ENCODE measurements at regions not wholly inside any gene's neighbourhood (a gene's known extent, or its start where the extent isn't known, plus 50 kb on each side); places are given as distances from the start of the nearest gene placed in this dataset.
A peak's percentile ranks its signal among the peaks of the same experiment; 100 is the strongest.
"Not testable (repeated sequence)": the region's sequence is repeated elsewhere in the genome, so short reads cannot be mapped to it uniquely, and the experiment has no call there.

DNA sequence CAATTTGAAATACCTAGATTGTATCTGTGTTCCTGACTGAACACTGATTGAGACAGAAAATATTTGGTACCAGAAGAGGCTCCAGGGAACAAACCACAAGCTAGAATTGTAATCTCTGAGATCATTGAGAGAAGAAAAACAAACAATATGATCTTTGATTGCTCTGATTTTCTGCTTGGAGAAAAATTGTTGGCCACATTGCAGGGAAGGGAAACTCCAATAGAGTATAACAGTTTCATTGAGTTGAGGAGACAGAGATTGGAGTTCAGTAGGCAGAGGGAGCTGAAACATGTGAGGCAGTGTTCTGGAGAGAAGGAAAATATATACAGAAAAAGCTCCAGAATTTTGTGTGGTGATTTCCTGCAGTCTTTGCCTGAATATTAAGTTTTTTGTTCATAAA, 158.2 kb downstream of the C4orf33 start:
- Histone ChIP-seq H3K9ac (ENCODE audit: low read length) (no peak overlapping the region), H3K36me3 (ENCODE audit: control insufficient read depth, insufficient read depth, low read length, severe bottlenecking) (no peaks in the 10 kb centered on the region), H3K27me3 (replicated peaks; ENCODE audit: control insufficient read depth, insufficient read depth, low read length) (no peaks in the 10 kb centered on the region), H3K4me3 (ENCODE audit: low read length) (no peak overlapping the region), H3K9me3 (ENCODE audit: control insufficient read depth, low read length) (peaks cover 3% of the 10 kb centered on the region), H3K4me1 (ENCODE audit: control insufficient read depth, insufficient read depth, low read length) (no peaks in the 10 kb centered on the region)
- peak; percentile 65 for DNase-seq (ENCODE audit: low read depth)

DNA sequence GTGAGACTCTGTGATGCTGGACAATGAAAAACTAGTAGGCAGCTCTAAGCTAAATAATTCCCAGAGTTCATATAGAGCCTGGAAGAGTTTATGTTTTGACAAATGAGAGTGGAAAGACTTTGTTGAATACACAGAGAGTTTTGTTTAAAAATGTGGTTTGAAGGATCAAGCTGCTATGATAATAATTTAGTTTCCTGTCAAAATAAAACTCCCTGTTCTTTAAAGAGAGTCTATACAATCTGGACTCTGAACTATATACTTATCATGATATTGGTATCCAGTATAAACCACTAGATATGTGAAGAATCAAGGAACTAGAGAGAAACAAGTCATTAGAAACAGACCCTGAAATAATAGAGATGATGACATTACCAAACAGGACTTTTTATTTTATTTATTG, 158.6 kb downstream of the C4orf33 start:
- no peaks in the 10 kb centered on the region for H3K27me3 ChIP-seq (replicated peaks; ENCODE audit: control insufficient read depth, insufficient read depth, low read length)
- no peaks in the 10 kb centered on the region for H3K9me3 ChIP-seq (ENCODE audit: control insufficient read depth, low read length)
- no peak overlapping the region for H3K9ac ChIP-seq (ENCODE audit: low read length)
- H3K36me3 ChIP-seq (ENCODE audit: control insufficient read depth, insufficient read depth, low read length, severe bottlenecking), result no peaks in the 10 kb centered on the region
- H3K4me3 ChIP-seq (ENCODE audit: low read length), result no peak overlapping the region
- DNase-seq (ENCODE audit: low read depth), result peak; percentile 47
- no peaks in the 10 kb centered on the region for H3K4me1 ChIP-seq (ENCODE audit: control insufficient read depth, insufficient read depth, low read length)

DNA sequence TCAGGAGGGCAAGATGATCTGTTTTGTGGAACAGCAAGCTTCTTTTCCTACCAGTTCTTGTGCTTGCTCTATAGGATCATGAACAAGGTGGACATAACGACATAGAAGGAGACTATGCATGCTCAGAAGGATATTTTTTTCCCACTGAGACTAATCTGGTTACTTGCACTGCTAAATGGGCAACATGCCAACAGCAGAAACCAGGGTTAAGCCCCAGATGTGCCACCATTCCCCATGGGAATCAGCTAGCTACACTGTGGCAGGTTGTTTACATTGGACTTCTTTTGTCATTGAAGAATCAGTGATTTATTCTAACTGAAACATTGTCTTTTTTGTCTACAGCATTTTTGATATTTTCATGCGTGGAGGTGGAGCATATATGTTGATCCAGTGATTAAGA, 165.6 kb downstream of the C4orf33 start:
- H3K4me3 ChIP-seq (ENCODE audit: low read length), result no peak overlapping the region
- no peaks in the 10 kb centered on the region for H3K36me3 ChIP-seq (ENCODE audit: control insufficient read depth, insufficient read depth, low read length, severe bottlenecking)
- no peak for DNase-seq (ENCODE audit: low read depth)

DNA sequence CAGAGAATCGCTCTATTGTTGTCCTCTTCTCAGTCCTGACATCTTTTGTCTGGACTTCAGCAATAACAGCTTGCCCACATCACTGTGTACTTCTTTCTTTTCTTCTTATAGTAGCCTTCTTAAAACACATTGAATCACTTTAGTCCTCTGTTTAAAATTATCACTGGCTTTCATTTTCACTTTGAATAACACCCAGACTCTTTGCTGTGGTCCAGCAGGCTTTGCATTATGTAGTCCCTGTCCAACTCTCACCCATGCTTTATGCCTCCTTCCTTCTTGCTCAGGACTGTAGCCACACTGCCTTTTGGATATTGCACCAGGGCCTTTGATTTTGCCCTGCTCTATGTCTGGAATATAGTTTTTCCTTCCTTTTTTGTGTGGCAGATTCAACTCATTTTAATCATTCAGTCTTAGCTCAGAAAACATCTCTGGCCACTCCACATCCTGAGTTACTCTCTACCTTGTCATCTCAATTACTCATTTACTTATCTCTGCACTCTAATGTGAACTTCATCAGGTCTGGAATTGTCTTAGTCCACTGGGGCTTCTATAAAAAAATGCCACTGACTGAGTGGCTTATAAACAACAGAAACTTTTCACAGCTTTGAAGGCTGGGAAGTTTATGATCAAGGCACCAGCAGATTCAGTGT, 168.2 kb downstream of the C4orf33 start:
- Histone ChIP-seq H3K4me1 (ENCODE audit: control insufficient read depth, insufficient read depth, low read length) (no peaks in the 10 kb centered on the region), H3K36me3 (ENCODE audit: control insufficient read depth, insufficient read depth, low read length, severe bottlenecking) (no peaks in the 10 kb centered on the region), H3K9ac (ENCODE audit: low read length) (no peak overlapping the region), H3K4me3 (ENCODE audit: low read length) (no peak overlapping the region), H3K9me3 (ENCODE audit: control insufficient read depth, low read length) (no peaks in the 10 kb centered on the region), H3K27me3 (replicated peaks; ENCODE audit: control insufficient read depth, insufficient read depth, low read length) (no peaks in the 10 kb centered on the region)
- DNase-seq (ENCODE audit: low read depth), result peak; percentile 12

More for the DNA sequence above, 165.6 kb downstream of the C4orf33 start:
- no peaks in the 10 kb centered on the region for H3K27me3 ChIP-seq (replicated peaks; ENCODE audit: control insufficient read depth, insufficient read depth, low read length)
- H3K9ac ChIP-seq (ENCODE audit: low read length), result no peak overlapping the region
- H3K4me1 ChIP-seq (ENCODE audit: control insufficient read depth, insufficient read depth, low read length), result no peaks in the 10 kb centered on the region
- H3K9me3 ChIP-seq (ENCODE audit: control insufficient read depth, low read length), result no peaks in the 10 kb centered on the region

DNA sequence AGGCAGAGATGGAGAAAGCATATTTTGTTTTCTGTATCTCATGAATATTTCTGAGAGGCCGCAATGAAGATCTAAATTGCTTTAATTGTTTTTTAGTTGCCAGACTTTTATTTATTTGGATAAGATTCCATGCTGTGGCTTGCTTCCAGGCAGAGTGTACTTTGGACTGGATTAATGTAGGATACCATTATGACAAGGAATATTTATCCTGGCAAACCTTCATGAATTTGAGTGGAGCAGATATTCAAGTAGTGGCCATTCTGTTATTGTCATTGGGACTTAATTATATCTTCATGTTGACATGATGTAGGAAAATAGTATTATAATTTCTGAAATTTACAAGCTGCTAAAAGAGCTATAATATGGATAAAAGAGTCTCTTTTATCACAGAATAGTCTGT, 182.9 kb downstream of the C4orf33 start:
- H3K36me3 ChIP-seq (ENCODE audit: control insufficient read depth, insufficient read depth, low read length, severe bottlenecking), result no peaks in the 10 kb centered on the region
- DNase-seq (ENCODE audit: low read depth), result no peak
- H3K9me3 ChIP-seq (ENCODE audit: control insufficient read depth, low read length), result no peaks in the 10 kb centered on the region
- H3K27me3 ChIP-seq (replicated peaks; ENCODE audit: control insufficient read depth, insufficient read depth, low read length), result no peaks in the 10 kb centered on the region
- no peaks in the 10 kb centered on the region for H3K4me1 ChIP-seq (ENCODE audit: control insufficient read depth, insufficient read depth, low read length)
- no peak overlapping the region for H3K4me3 ChIP-seq (ENCODE audit: low read length)
- no peak overlapping the region for H3K9ac ChIP-seq (ENCODE audit: low read length)

DNA sequence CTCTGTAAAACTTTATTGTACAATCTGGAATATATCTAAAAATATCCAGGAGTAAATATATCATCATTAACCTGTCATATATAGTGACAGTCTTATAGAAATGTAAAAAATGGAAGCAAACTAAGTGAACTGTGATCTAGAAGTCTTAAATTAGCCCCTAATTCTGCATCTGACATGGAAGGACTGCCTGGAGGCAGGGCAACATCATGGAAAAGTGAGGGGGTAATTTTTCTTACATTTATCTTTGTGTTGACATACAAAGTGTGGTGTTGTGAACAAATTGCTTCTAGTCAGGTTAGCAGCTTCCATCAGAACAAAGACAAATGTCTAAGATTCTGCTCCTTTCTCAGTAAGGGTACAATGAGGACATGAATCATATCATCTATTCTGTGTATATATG, 186.3 kb downstream of the C4orf33 start:
- Histone ChIP-seq H3K4me1 (ENCODE audit: control insufficient read depth, insufficient read depth, low read length) (no peaks in the 10 kb centered on the region), H3K9me3 (ENCODE audit: control insufficient read depth, low read length) (no peaks in the 10 kb centered on the region), H3K4me3 (ENCODE audit: low read length) (no peak overlapping the region), H3K27me3 (replicated peaks; ENCODE audit: control insufficient read depth, insufficient read depth, low read length) (no peaks in the 10 kb centered on the region), H3K36me3 (ENCODE audit: control insufficient read depth, insufficient read depth, low read length, severe bottlenecking) (no peaks in the 10 kb centered on the region), H3K9ac (ENCODE audit: low read length) (no peak overlapping the region)
- DNase-seq (ENCODE audit: low read depth), result no peak

DNA sequence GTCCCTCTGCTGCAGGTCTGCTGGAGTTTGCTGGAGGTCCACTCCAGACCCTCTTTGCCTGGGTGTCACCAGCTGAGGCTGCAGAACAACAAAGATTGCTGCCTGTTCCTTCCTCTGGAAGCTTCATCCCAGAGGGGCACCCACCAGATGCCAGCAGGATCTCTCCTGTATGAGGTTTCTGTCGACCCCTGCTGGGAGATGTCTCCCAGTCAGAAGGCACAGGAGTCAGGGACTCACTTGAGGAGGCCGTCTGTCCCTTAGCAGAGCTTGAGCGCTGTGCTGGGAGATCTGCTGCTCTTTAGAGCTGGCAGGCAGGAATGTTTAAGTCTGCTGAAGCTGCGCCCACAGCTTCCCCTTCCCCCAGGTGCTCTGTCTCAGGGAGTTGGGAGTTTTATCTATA, 196.2 kb downstream of the C4orf33 start:
- H3K36me3 ChIP-seq (ENCODE audit: control insufficient read depth, insufficient read depth, low read length, severe bottlenecking); H3K9ac ChIP-seq (ENCODE audit: low read length); DNase-seq (ENCODE audit: low read depth); H3K4me3 ChIP-seq (ENCODE audit: low read length); H3K9me3 ChIP-seq (ENCODE audit: control insufficient read depth, low read length); H3K4me1 ChIP-seq (ENCODE audit: control insufficient read depth, insufficient read depth, low read length); H3K27me3 ChIP-seq (replicated peaks; ENCODE audit: control insufficient read depth, insufficient read depth, low read length): not testable (repeated sequence)

DNA sequence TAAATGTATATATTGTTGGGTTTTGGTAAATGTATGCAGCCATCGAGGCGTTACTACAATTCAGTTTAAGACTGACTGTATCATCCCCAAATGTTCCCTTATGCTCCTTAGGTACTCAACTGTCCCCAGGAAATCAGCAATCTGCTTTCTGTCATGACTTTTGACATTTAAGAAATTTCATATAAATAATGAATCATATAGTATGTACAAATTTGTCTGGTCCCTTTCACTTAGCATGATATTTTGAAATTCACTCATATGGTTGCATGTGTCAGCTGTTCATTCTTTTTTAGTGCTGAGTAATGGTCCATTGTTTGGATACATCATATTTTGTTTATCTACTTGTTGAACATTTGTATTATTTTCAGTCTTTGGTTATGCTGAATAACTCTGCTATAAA, 218.8 kb downstream of the C4orf33 start:
- H3K4me1 ChIP-seq (ENCODE audit: control insufficient read depth, insufficient read depth, low read length), result no peaks in the 10 kb centered on the region
- no peaks in the 10 kb centered on the region for H3K36me3 ChIP-seq (ENCODE audit: control insufficient read depth, insufficient read depth, low read length, severe bottlenecking)
- no peaks in the 10 kb centered on the region for H3K9me3 ChIP-seq (ENCODE audit: control insufficient read depth, low read length)
- no peak overlapping the region for H3K4me3 ChIP-seq (ENCODE audit: low read length)
- H3K9ac ChIP-seq (ENCODE audit: low read length), result no peak overlapping the region
- DNase-seq (ENCODE audit: low read depth), result peak; percentile 38
- H3K27me3 ChIP-seq (replicated peaks; ENCODE audit: control insufficient read depth, insufficient read depth, low read length), result no peaks in the 10 kb centered on the region

DNA sequence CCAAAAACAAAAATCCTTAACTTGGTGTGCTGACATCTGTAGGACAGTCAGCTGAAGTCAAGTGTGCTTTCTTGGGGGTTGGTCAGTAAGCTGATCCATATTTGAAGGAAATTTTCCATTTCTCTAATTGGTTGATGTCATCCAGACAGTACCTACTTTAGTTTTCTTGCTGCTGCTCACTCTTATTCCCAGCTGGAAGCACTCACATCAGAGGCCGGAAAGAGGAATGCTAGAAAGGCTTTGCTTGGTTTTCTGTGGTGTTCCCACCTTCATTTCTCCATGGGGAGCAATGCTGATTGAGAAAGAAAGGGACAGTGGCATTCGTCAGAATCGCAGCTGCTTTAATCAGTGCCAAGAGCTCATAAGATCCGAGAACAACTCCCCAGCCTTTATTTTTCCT, 227.0 kb downstream of the C4orf33 start:
- no peaks in the 10 kb centered on the region for H3K27me3 ChIP-seq (replicated peaks; ENCODE audit: control insufficient read depth, insufficient read depth, low read length)
- no peak overlapping the region for H3K4me3 ChIP-seq (ENCODE audit: low read length)
- DNase-seq (ENCODE audit: low read depth), result no peak
- no peaks in the 10 kb centered on the region for H3K9me3 ChIP-seq (ENCODE audit: control insufficient read depth, low read length)
- H3K4me1 ChIP-seq (ENCODE audit: control insufficient read depth, insufficient read depth, low read length), result peaks cover 11% of the 10 kb centered on the region
- no peaks in the 10 kb centered on the region for H3K36me3 ChIP-seq (ENCODE audit: control insufficient read depth, insufficient read depth, low read length, severe bottlenecking)
- H3K9ac ChIP-seq (ENCODE audit: low read length), result no peak overlapping the region

DNA sequence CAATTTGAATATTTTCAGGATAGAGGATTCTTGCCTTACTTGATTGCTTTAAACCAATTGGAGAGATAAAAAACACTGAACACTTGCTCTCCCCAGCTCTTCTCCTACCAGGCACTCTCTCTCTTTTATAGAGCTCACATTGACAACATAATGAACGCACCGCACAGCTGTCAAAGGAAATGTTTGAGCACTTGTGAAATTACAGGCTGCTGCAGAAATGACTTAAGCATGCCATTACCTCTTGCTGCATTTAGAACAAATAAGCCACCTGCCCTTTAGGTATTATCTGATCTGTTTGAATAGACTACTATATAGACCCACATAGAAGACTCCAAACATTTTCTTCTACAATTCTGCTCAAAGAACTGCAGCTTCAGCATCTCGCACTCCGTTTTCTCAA, 227.7 kb downstream of the C4orf33 start:
- H3K9ac ChIP-seq (ENCODE audit: low read length), result no peak overlapping the region
- H3K4me1 ChIP-seq (ENCODE audit: control insufficient read depth, insufficient read depth, low read length), result peaks cover 11% of the 10 kb centered on the region
- H3K36me3 ChIP-seq (ENCODE audit: control insufficient read depth, insufficient read depth, low read length, severe bottlenecking), result no peaks in the 10 kb centered on the region
- H3K4me3 ChIP-seq (ENCODE audit: low read length), result no peak overlapping the region
- no peaks in the 10 kb centered on the region for H3K9me3 ChIP-seq (ENCODE audit: control insufficient read depth, low read length)
- DNase-seq (ENCODE audit: low read depth), result no peak
- H3K27me3 ChIP-seq (replicated peaks; ENCODE audit: control insufficient read depth, insufficient read depth, low read length), result no peaks in the 10 kb centered on the region

DNA sequence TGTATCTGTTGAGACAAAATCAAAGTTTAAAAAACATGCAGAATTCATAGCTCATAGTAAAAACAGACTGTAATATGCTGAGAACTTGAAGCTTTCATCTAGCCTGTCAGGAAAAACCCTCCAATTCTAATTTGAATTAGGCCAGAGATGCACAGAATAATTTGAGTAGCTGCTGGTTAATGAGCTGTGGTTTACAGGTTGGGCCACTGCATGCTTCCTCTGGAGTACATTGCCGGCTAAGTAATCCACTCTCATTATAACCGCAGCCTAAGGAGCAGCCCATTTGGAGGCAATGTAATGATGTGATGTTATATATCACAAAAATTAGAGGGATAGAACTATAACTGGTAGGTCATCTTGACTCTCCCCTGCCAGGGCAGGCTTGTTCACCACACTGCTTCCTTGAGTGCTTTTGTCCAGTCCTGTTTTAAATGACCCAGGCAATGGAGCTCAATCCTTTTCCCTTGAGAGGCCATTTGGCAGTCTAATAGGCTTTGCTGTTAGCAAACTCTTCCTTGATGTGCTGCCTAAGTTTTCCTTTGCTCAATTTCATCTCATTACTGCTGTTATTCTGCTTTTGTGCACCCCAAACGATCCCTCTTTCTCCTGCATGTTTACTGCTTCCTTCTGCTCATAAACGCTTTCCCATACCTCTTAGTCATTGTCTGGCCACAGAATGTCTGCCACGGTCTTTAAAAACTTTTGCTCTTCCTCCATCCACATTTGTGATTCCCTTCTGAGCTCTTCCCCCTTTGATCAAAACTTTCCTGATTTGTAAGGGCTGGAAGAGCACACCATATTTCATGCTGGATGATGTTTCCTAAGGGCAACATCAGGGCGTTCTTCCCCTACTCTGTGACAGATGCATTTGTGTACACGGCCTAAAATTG, 230.9 kb downstream of the C4orf33 start:
- Histone ChIP-seq H3K4me3 (ENCODE audit: low read length) (peak overlapping the region; percentile 31), H3K4me1 (ENCODE audit: control insufficient read depth, insufficient read depth, low read length) (peaks cover 11% of the 10 kb centered on the region), H3K9me3 (ENCODE audit: control insufficient read depth, low read length) (no peaks in the 10 kb centered on the region), H3K36me3 (ENCODE audit: control insufficient read depth, insufficient read depth, low read length, severe bottlenecking) (no peaks in the 10 kb centered on the region), H3K9ac (ENCODE audit: low read length) (no peak overlapping the region), H3K27me3 (replicated peaks; ENCODE audit: control insufficient read depth, insufficient read depth, low read length) (no peaks in the 10 kb centered on the region)
- DNase-seq (ENCODE audit: low read depth), result peak; percentile 42

All from adipocyte (in vitro differentiated cells).